ENCODE measurements at regions not wholly inside any gene's neighbourhood (a gene's known extent, or its start where the extent isn't known, plus 50 kb on each side); places are given as distances from the start of the nearest gene placed in this dataset.

DNA sequence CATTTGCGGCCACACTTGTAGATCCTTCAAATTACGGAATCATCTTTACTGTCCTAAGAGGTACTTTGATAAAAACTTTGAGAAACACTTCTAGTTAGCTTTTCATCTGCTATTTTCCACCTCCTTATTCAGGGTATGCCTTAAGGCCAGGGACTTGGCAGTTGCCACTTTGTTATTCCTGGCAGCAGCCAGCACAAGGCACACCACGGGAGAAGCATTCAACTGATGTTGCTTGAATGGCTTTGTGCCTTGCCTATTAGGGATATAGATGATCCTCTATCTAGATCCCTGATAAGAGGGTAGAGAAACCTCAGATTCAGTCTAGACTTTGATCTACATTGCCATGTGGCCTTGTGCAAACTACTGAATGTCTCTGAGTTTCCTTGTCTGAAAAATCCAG is 70.3 kb upstream of the EPHA4 start:
- in situ Hi-C loops (cut with MboI; ENCODE audit: low sequenced_read_pairs): no loop called here

GRCh38 chr2:221641181-221641871 is 69.2 kb upstream of the EPHA4 start:
- in situ Hi-C loops (cut with MboI; ENCODE audit: low sequenced_read_pairs): no loop called here

DNA sequence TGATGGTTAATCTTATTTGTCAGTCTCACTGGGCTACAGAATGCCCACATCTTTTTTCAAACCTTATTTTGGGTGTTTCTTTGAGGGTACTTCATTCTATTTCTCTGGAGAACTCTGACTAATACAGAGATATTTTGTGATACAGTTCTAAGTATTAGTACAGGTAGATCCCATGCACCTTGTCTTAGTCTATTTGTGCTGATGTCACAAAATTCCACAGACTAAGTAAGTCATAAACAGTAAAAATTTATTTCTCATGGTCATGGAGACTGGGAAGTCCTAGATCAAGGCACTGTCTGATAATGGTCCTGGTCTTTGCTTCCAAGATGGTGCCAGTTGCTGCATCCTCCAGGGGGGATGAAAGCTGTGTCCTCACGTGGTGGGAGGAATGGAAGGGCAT is 68.6 kb upstream of the EPHA4 start:
- in situ Hi-C loops (cut with MboI; ENCODE audit: low sequenced_read_pairs): no loop called here

DNA sequence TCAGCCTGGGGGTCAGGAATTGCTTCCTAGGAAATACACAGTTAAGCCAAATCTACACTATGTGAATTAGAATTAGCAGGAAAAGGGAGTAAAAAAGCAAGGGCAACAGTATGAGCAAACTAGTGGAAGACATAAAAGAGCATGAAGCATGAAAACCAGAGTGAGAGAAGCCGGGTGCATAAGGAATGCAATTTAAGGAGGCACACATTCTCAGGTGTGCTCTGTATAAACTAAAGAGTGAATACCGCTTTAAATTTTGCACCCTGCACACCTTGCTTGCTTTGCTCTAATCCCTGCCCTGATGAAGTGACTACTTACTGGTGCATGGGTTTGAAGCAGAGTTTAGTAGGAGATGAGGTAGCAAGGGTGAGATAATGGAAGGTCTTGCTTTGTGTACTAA is 65.7 kb upstream of the EPHA4 start:
- in situ Hi-C loops (cut with MboI; ENCODE audit: low sequenced_read_pairs): no loop called here

- in situ Hi-C loops (cut with MboI; ENCODE audit: low sequenced_read_pairs): no loop called here
Measured at GRCh38 chr2:221635949-221636348, 63.8 kb upstream of the EPHA4 start.

DNA sequence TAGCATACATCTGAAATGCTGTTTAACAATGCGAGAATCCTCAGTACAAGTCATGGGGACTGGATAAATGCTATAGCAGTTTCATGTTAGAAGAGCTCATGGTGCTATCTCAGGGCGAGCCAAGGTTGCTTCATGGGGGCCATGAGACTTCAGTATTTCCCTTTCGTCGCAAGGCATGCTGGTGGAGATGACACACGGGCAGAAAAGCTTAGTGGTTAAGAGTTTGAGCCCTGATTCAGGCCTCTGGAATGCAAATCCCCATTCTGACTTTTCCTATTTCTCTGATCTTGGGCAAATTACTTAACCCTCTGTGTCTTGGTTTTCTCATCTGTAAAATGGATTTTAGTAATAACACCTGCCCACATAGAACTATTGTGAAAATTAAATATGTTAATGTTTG is 57.4 kb upstream of the EPHA4 start:
- in situ Hi-C loops (cut with MboI; ENCODE audit: low sequenced_read_pairs): no loop called here

GRCh38 chr2:221624475-221624874 is 52.4 kb upstream of the EPHA4 start:
- in situ Hi-C loops (cut with MboI; ENCODE audit: low sequenced_read_pairs): no loop called here
